ENCODE measurements at regions not wholly inside any gene's neighbourhood (a gene's known extent, or its start where the extent isn't known, plus 50 kb on each side); places are given as distances from the start of the nearest gene placed in this dataset.
"Not testable (repeated sequence)": the region's sequence is repeated elsewhere in the genome, so short reads cannot be mapped to it uniquely, and the experiment has no call there.

GRCh38 chr11:91100427-91100826, 877.6 kb upstream of the CHORDC1 start:
- Mint-ChIP-seq H3K27me3 (ENCODE audit: low read depth) (no peaks in the 10 kb centered on the region), H3K9me3 (peaks cover 17% of the 10 kb centered on the region), H3K36me3 (ENCODE audit: low read depth) (no peaks in the 10 kb centered on the region), H3K4me3 (no peak overlapping the region), H3K4me1 (ENCODE audit: low read depth) (no peaks in the 10 kb centered on the region), H3K27ac (no peak overlapping the region)
- DNase-seq (ENCODE audit: low spot score): no peak

GRCh38 chr11:91097083-91097482, 874.2 kb upstream of the CHORDC1 start:
- Mint-ChIP-seq H3K27me3 (ENCODE audit: low read depth) (no peaks in the 10 kb centered on the region), H3K4me3 (no peak overlapping the region), H3K9me3 (peaks cover 22% of the 10 kb centered on the region), H3K4me1 (ENCODE audit: low read depth) (no peaks in the 10 kb centered on the region), H3K36me3 (ENCODE audit: low read depth) (no peaks in the 10 kb centered on the region), H3K27ac (no peak overlapping the region)
- no peak for DNase-seq (ENCODE audit: low spot score)

GRCh38 chr11:91093141-91093540, 870.3 kb upstream of the CHORDC1 start:
- no peak overlapping the region for H3K4me3 Mint-ChIP-seq
- H3K9me3 Mint-ChIP-seq: peaks cover 22% of the 10 kb centered on the region
- H3K36me3 Mint-ChIP-seq (ENCODE audit: low read depth): no peaks in the 10 kb centered on the region
- H3K27ac Mint-ChIP-seq: no peak overlapping the region
- H3K27me3 Mint-ChIP-seq (ENCODE audit: low read depth): no peaks in the 10 kb centered on the region
- H3K4me1 Mint-ChIP-seq (ENCODE audit: low read depth): no peaks in the 10 kb centered on the region
- no peak for DNase-seq (ENCODE audit: low spot score)

- Mint-ChIP-seq H3K36me3 (ENCODE audit: low read depth) (no peaks in the 10 kb centered on the region), H3K4me1 (ENCODE audit: low read depth) (no peaks in the 10 kb centered on the region), H3K27ac (no peak overlapping the region), H3K9me3 (peaks cover 26% of the 10 kb centered on the region), H3K27me3 (ENCODE audit: low read depth) (no peaks in the 10 kb centered on the region), H3K4me3 (no peak overlapping the region)
- no peak for DNase-seq (ENCODE audit: low spot score)
These were observed 868.7 kb upstream of the CHORDC1 start for GRCh38 chr11:91091563-91091962.

GRCh38 chr11:91086028-91086427, 863.2 kb upstream of the CHORDC1 start:
- H3K4me1 Mint-ChIP-seq (ENCODE audit: low read depth): no peaks in the 10 kb centered on the region
- no peaks in the 10 kb centered on the region for H3K27me3 Mint-ChIP-seq (ENCODE audit: low read depth)
- no peak overlapping the region for H3K27ac Mint-ChIP-seq
- H3K9me3 Mint-ChIP-seq: peaks cover 23% of the 10 kb centered on the region
- H3K36me3 Mint-ChIP-seq (ENCODE audit: low read depth): no peaks in the 10 kb centered on the region
- DNase-seq (ENCODE audit: low spot score): no peak
- H3K4me3 Mint-ChIP-seq: no peak overlapping the region

- Mint-ChIP-seq H3K9me3 (peaks cover 17% of the 10 kb centered on the region), H3K4me1 (ENCODE audit: low read depth) (no peaks in the 10 kb centered on the region), H3K27me3 (ENCODE audit: low read depth) (no peaks in the 10 kb centered on the region), H3K4me3 (no peak overlapping the region), H3K36me3 (ENCODE audit: low read depth) (no peaks in the 10 kb centered on the region), H3K27ac (no peak overlapping the region)
- no peak for DNase-seq (ENCODE audit: low spot score)
These were observed 859.4 kb upstream of the CHORDC1 start for GRCh38 chr11:91082255-91082654.

- Mint-ChIP-seq H3K27ac (no peak overlapping the region), H3K27me3 (ENCODE audit: low read depth) (no peaks in the 10 kb centered on the region), H3K4me3 (no peak overlapping the region), H3K36me3 (ENCODE audit: low read depth) (no peaks in the 10 kb centered on the region), H3K4me1 (ENCODE audit: low read depth) (no peaks in the 10 kb centered on the region), H3K9me3 (peaks cover 13% of the 10 kb centered on the region)
- DNase-seq (ENCODE audit: low spot score): no peak
These were observed 858.7 kb upstream of the CHORDC1 start for GRCh38 chr11:91081440-91082043.

- H3K4me1 Mint-ChIP-seq (ENCODE audit: low read depth): no peaks in the 10 kb centered on the region
- H3K36me3 Mint-ChIP-seq (ENCODE audit: low read depth): no peaks in the 10 kb centered on the region
- no peaks in the 10 kb centered on the region for H3K27me3 Mint-ChIP-seq (ENCODE audit: low read depth)
- H3K9me3 Mint-ChIP-seq: peaks cover 10% of the 10 kb centered on the region
- no peak overlapping the region for H3K27ac Mint-ChIP-seq
- DNase-seq (ENCODE audit: low spot score): no peak
- no peak overlapping the region for H3K4me3 Mint-ChIP-seq
These were observed 855.4 kb upstream of the CHORDC1 start for GRCh38 chr11:91078221-91078620.

- H3K9me3 Mint-ChIP-seq: peaks cover 12% of the 10 kb centered on the region
These were observed 852.3 kb upstream of the CHORDC1 start for GRCh38 chr11:91075032-91075695.

GRCh38 chr11:91067666-91068065, 844.8 kb upstream of the CHORDC1 start:
- DNase-seq (ENCODE audit: low spot score): no peak
- no peak overlapping the region for H3K27ac Mint-ChIP-seq
- no peaks in the 10 kb centered on the region for H3K27me3 Mint-ChIP-seq (ENCODE audit: low read depth)
- no peak overlapping the region for H3K4me3 Mint-ChIP-seq
- peaks cover 23% of the 10 kb centered on the region for H3K9me3 Mint-ChIP-seq
- H3K4me1 Mint-ChIP-seq (ENCODE audit: low read depth): no peaks in the 10 kb centered on the region
- no peaks in the 10 kb centered on the region for H3K36me3 Mint-ChIP-seq (ENCODE audit: low read depth)

More at GRCh38 chr11:91075032-91075695, 852.3 kb upstream of the CHORDC1 start:
- Mint-ChIP-seq H3K36me3 (ENCODE audit: low read depth) (no peaks in the 10 kb centered on the region), H3K4me1 (ENCODE audit: low read depth) (no peaks in the 10 kb centered on the region), H3K27ac (no peak overlapping the region), H3K4me3 (no peak overlapping the region), H3K27me3 (ENCODE audit: low read depth) (no peaks in the 10 kb centered on the region)
- no peak for DNase-seq (ENCODE audit: low spot score)

GRCh38 chr11:91066456-91067047, 843.7 kb upstream of the CHORDC1 start:
- peaks cover 20% of the 10 kb centered on the region for H3K9me3 Mint-ChIP-seq

GRCh38 chr11:91063399-91063798, 840.5 kb upstream of the CHORDC1 start:
- not testable (repeated sequence) for H3K27ac Mint-ChIP-seq; H3K36me3 Mint-ChIP-seq (ENCODE audit: low read depth); H3K4me3 Mint-ChIP-seq; H3K27me3 Mint-ChIP-seq (ENCODE audit: low read depth); H3K4me1 Mint-ChIP-seq (ENCODE audit: low read depth); DNase-seq (ENCODE audit: low spot score)
- H3K9me3 Mint-ChIP-seq: peaks cover 31% of the 10 kb centered on the region

More at GRCh38 chr11:91066456-91067047, 843.7 kb upstream of the CHORDC1 start:
- no peak for DNase-seq (ENCODE audit: low spot score)
- Mint-ChIP-seq H3K4me1 (ENCODE audit: low read depth) (no peaks in the 10 kb centered on the region), H3K27ac (no peak overlapping the region), H3K27me3 (ENCODE audit: low read depth) (no peaks in the 10 kb centered on the region), H3K36me3 (ENCODE audit: low read depth) (no peaks in the 10 kb centered on the region), H3K4me3 (no peak overlapping the region)

- H3K36me3 Mint-ChIP-seq (ENCODE audit: low read depth): no peaks in the 10 kb centered on the region
- H3K4me1 Mint-ChIP-seq (ENCODE audit: low read depth): no peaks in the 10 kb centered on the region
- H3K27ac Mint-ChIP-seq: no peak overlapping the region
- no peak for DNase-seq (ENCODE audit: low spot score)
- H3K27me3 Mint-ChIP-seq (ENCODE audit: low read depth): no peaks in the 10 kb centered on the region
- H3K9me3 Mint-ChIP-seq: peaks cover 13% of the 10 kb centered on the region
- H3K4me3 Mint-ChIP-seq: no peak overlapping the region
These were observed 825.0 kb upstream of the CHORDC1 start for GRCh38 chr11:91047882-91048281.

- no peak for DNase-seq (ENCODE audit: low spot score)
- no peak overlapping the region for H3K4me3 Mint-ChIP-seq
- no peak overlapping the region for H3K27ac Mint-ChIP-seq
- H3K27me3 Mint-ChIP-seq (ENCODE audit: low read depth): no peaks in the 10 kb centered on the region
- no peaks in the 10 kb centered on the region for H3K36me3 Mint-ChIP-seq (ENCODE audit: low read depth)
- H3K4me1 Mint-ChIP-seq (ENCODE audit: low read depth): no peaks in the 10 kb centered on the region
- peaks cover 16% of the 10 kb centered on the region for H3K9me3 Mint-ChIP-seq
These were observed 823.4 kb upstream of the CHORDC1 start for GRCh38 chr11:91046261-91046660.
